PC-3 (cell line): ENCODE measurements at regions not wholly inside any gene's neighbourhood (a gene's known extent, or its start where the extent isn't known, plus 50 kb on each side); places are given as distances from the start of the nearest gene placed in this dataset.

ENCODE experiments used
- CTCF ChIP-seq: fragments of 300-600 bp; sonication (generic); conservative IDR thresholded peaks from 2 replicates; pipeline ENCODE4 v1.5.1; 2017; ENCODE audit warnings: antibody characterized with exemption, low read depth, mild to moderate bottlenecking, low read length
- EZH2 ChIP-seq: fragments of 300-600 bp; sonication (generic); IDR thresholded peaks from one replicate; pipeline ENCODE4 v1.6.1; 2017; ENCODE audit warnings: antibody characterized with exemption, mild to moderate bottlenecking, low read length; ENCODE audit not compliant: unreplicated experiment
- EZH2phosphoT487 ChIP-seq: fragments of 300-600 bp; sonication (generic); IDR thresholded peaks from 2 replicates; pipeline ENCODE4 v1.6.1; 2018; ENCODE audit warnings: mild to moderate bottlenecking, antibody characterized with exemption, low read length, borderline replicate concordance

- TF ChIP-seq CTCF (0 out of 2 replicates have a peak, but pooled peaks have one; percentile 10), EZH2 (no peak), EZH2phosphoT487 (no peak)
Observed at GRCh38 chr5:75885849-75886596, 168.8 kb upstream of the POC5 start.
